HG02981 (cell line): ENCODE measurements at regions not wholly inside any gene's neighbourhood (a gene's known extent, or its start where the extent isn't known, plus 50 kb on each side); places are given as distances from the start of the nearest gene placed in this dataset.
"Not testable (repeated sequence)": the region's sequence is repeated elsewhere in the genome, so short reads cannot be mapped to it uniquely, and the experiment has no call there.

Experiments
- ATAC-seq: cut with Tn5 transposase; IDR thresholded peaks from one replicate; pipeline ENCODE4 v1.9.1; 2021; ENCODE audit warnings: mild to moderate bottlenecking, moderate library complexity; ENCODE audit not compliant: unreplicated experiment

GRCh38 chr2:111385226-111385957 lies 264.7 kb downstream of the BCL2L11 start:
- ATAC-seq = not testable (repeated sequence)

DNA sequence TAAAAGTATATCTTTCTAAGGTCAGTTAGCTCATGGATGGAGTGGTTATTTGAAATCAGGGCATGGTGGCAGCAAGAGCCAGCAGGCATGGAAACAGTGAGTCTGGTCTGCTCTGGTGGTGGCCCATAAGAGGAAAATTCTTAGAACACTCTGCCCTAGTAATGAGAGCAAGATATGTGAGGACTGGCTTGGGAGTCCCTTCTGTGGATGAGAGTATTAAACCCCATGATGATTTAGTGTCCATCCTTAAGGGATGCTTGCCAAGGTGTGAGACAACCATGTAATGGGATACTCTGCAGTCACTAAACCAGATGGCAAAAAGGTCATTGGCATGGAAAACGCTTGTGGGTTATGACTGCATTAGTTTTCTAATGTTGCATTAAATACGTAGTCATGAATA lies 269.9 kb downstream of the BCL2L11 start:
- ATAC-seq = not testable (repeated sequence)

- not testable (repeated sequence) for ATAC-seq
Observed at GRCh38 chr2:111395350-111396128, 274.8 kb downstream of the BCL2L11 start.

- ATAC-seq = not testable (repeated sequence)
Observed at GRCh38 chr2:111400598-111401253, 280.0 kb downstream of the BCL2L11 start.

DNA sequence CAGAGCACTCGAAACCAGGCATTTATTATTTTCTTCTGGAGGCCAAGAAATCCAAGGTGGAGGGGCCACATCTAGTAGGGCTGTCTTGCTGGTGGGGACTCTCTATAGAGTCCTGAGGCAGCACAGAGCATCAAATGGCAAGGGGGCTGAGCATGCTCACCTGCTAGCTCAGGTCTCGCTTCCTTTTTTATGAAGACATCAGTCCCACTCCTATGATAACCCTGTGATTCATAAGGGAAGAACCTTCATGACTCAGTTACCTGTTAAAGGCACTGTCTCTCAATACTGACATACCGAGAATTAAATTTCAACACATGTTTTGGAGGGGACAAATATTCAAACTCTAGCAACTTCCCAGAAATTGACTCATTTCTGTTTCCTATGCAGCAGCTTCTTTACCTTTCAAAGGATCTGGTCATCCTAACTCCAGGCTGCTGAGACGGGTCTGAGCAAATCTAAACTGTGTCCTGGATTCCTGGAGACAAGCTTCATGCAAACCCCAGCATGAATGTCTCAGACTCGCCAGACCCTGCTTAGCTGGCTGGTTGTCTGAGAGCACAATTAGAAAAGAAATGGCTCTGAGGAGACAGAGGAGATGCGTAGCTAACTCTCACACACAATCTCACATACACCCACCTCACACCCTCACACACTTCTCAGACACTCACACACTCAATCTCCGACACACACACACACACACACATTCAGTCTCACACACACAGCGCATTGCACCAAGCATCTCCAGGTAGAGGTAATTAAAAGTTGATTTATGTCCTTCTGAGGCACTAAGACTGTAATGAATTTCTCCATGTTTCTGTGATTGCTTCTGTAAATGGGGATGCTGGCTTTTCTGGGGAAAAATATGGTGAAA lies 280.8 kb downstream of the BCL2L11 start:
- not testable (repeated sequence) for ATAC-seq

DNA sequence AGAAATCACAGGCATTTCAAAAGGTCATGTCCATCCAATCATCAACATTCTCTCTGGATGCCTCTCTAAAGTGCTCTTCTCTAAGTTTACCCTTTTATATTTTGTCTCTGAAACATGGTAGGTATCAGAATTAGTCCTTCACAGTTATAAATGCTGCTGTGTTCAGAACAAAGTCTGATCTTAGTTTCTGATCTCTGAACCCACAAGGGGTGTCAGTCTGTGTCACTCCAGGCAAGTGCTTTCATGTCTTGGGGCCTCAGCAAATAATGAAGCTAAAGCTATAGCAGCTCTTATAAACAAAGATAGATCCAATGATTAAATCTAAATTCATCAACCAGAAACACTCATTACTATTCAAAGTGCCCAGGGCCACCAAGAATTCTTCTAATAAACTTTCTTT lies 281.7 kb downstream of the BCL2L11 start:
- not testable (repeated sequence) for ATAC-seq

- ATAC-seq = not testable (repeated sequence)
Observed at GRCh38 chr2:111403287-111403686, 282.6 kb downstream of the BCL2L11 start.

- not testable (repeated sequence) for ATAC-seq
Observed at GRCh38 chr2:111406616-111407015, 285.9 kb downstream of the BCL2L11 start.

DNA sequence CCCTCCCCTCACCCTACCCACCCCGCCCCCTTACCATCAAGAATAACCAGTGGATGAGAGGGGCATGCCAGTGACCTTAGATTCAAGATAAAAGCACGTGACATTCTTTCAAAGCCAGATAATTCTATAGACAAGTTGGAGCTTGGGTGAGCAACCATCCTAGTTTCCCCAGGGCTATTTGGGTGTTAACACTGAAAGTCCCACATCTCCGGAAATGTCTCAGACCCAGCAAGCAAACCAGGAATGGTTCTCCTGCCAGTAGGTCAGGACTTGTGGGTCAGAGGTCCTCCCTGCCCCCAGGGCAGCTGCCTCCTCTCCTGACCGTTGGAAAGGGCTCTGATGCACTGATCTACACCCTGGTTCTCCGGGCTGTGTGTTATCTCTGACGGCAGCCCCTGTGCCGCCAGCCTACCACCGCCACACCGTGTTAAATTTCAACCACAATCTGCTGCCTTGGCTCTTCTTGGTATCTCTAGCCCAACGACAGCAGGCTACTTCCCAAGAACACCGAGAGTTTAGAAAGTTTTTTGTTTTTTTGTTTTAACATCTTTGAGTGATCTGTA lies 287.0 kb downstream of the BCL2L11 start:
- ATAC-seq = not testable (repeated sequence)

- ATAC-seq = not testable (repeated sequence)
Observed at GRCh38 chr2:111410868-111411406, 290.2 kb downstream of the BCL2L11 start.

DNA sequence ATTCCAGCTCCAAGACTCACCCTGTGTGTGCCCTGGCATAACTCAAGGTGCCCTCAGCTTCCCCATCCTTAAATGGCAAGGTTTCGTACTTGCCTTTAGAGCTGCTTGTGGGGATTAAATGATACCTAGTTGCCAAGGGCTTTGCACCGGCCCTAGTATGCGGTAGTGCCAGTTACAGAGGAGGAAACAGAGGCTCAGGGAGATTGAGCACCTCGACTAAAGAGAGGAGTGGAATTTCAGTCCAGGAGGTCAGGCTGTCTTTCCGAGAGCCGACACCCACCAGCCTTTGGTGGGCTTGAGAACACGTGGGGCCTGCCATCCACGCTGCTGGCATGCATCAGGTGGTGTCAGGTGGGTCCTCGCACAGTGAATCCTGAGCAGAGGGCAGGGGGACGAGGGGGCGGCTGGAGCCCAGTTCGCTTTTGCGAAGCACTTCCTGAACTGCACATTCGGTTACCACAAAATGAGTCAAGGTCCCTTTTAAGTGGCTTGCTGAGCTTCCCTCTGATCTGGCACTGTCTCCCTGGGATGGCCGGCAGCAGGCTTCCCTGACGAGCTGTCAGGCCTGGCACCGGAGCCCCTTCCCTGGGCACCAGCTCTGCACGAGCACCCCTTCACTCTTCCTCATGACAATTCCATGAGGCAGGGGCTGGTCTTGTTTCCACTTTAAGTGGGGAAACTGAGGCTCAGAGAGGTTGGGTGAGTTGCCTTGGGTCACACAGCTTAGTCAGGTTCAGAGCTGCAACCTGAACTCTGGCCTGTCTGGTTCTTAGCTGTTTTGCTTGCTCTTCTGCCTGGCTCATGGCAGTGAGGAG lies 291.4 kb downstream of the BCL2L11 start:
- ATAC-seq = not testable (repeated sequence)

DNA sequence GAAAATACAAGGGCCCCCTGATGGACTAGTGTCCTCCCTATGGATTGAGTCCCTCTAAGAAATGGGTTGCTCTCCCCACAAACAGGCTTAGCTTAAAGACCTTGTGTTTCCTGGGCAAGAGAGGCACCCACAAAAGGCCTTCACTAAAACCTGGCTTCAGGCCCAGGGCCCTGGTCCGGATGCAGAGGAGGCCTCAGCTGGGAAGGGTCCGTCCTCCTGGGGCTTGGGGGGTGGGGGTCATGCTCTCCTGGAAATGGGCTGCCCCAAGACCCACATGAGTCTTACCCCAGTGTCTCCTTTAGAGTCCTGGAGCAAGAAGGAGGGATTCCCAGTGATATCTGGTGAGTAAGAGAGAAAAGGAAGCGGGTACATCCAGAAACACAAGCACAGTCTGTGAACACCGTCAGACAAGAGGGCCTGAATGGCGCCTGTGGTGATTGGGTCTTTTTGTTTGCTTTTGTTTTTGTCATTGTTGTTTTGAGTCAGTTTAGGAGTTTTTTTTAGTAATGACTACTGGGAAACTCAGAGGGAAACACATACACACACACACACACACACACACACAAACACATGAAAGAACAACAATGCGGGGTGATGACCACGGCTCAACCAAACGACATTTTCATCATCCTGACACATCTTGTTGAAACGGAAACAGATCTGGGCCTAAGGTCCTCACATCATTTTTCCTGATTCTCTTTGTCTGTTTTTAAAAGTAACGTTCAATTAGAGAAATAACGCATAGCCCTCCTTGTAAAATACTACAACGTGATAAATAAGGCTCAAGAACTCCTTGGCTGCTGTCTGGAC lies 292.3 kb downstream of the BCL2L11 start:
- not testable (repeated sequence) for ATAC-seq

DNA sequence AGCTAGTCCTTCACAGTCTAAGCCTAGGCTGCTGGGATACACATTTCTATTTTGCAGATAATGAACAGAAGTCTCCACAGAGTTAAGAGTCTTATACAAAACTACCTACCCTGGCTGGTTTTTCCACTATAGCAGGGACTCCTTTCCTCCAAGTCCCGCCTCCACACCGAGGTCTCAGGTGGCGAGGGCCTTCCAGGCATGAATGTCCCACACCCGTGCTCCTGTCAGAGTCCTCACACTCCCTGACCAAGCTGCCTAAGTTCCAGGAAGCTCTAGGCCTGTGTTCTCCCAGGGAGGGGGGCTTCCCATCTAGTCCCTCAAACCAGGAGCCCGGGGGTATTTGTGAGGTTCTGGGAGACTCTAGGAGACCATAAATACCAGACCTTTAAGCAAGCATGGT lies 293.2 kb downstream of the BCL2L11 start:
- ATAC-seq = not testable (repeated sequence)

GRCh38 chr2:111415765-111416743 lies 295.3 kb downstream of the BCL2L11 start:
- ATAC-seq = not testable (repeated sequence)

DNA sequence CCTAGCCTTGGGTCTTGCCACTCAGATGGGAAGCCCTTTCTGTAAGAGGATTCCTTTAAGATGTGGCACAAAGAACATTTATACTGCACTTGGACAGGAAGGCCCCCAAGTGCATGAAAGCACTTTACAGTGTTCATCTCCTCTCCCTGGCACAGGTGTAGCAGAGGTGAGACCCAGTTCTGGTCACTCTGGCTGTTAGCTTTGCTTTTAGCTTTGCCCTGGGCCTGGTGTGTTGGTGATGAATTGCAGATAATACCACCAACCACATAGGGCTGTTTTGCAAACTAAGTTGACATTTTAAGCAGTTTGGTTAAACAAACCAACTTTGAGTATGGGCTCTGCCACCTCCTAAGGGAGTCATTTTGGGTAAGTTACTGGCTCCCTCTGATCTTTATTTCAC lies 296.3 kb downstream of the BCL2L11 start:
- not testable (repeated sequence) for ATAC-seq

- ATAC-seq = not testable (repeated sequence)
Observed at GRCh38 chr2:111418091-111418875, 297.6 kb downstream of the BCL2L11 start.
